ENCODE measurements at regions not wholly inside any gene's neighbourhood (a gene's known extent, or its start where the extent isn't known, plus 50 kb on each side); places are given as distances from the start of the nearest gene placed in this dataset.

- no peak for TF ChIP-seq CTCF (IDR thresholded peaks at IDR 0.05)
- TF ChIP-seq POLR2A (IDR thresholded peaks at IDR 0.05) = no peak
- no peak for TF ChIP-seq EP300 (IDR thresholded peaks at IDR 0.05)
Measured at GRCh38 chr3:13715961-13716360, 163.9 kb downstream of the WNT7A start.
